K562 (cell line): ENCODE measurements at regions not wholly inside any gene's neighbourhood (a gene's known extent, or its start where the extent isn't known, plus 50 kb on each side); places are given as distances from the start of the nearest gene placed in this dataset.

Experiments used
- ATAC-seq: fragments of 200-7000 bp; cut with Tn5 transposase; 3 replicates; pipeline ENCODE4 v1.9.1; 2020; ENCODE audit warnings: moderate library complexity
- BruUV-seq: library from RNA; stranded (reverse); fragments of 400-500 nt; replicated peaks from 2 replicates; lab custom pipeline; 2021; lab: Mats Ljungman, UMichigan
- CTCF ChIA-PET: fragments of 300-600 bp; formaldehyde crosslinking; extraction: SDS; loops from one replicate; lab custom pipeline; 2021; ENCODE audit warnings: low intra/inter-chr PET ratio; lab: Yijun Ruan, JAX
- POLR2A ChIA-PET: fragments of 300-600, 350-650 bp; sonication (Branson Sonifier 250); formaldehyde crosslinking; extraction: SDS; loops from one replicate; lab custom pipeline; 2021; ENCODE audit warnings: antibody characterized with exemption, inconsistent platforms; lab: Yijun Ruan, JAX
- DNase-seq, 4 experiments: peaks; one replicate each; pipeline versions ENCODE4 v3.0.0 to v3.0.0-alpha.2; 2011 to 2018; ENCODE audit warnings: low spot score in 3 of 4, mixed read lengths in 3 of 4; ENCODE audit errors: extremely low read depth in 1 of 4
- FAIRE-seq: peaks from 2 replicates; lab custom pipeline; 2011; peaks lifted over from hg19 to GRCh38; lab: Jason Lieb, UNC
- H2AFZ ChIP-seq: 2 replicates; pipeline ENCODE4 v1.6.0; 2011; ENCODE audit warnings: low read depth, low read length, control low read depth, inconsistent platforms
- H3K27ac ChIP-seq: fragments of 200-600 bp; 3 replicates; pipeline ENCODE4 v1.8.0; 2011; ENCODE audit warnings: low read depth, mild to moderate bottlenecking, control low read depth, inconsistent platforms, low read length, moderate library complexity, mixed read lengths; ENCODE audit errors: extremely low read depth
- H3K27me3 ChIP-seq, 2 experiments: fragments of 300-600 bp in 1 of 2; 2 replicates in 1 of 2; 3 replicates in 1 of 2; pipeline versions ENCODE4 v1.6.0 to v1.8.0; 2011; ENCODE audit warnings: inconsistent platforms in 2 of 2, low read length in 2 of 2, mild to moderate bottlenecking in 1 of 2, mixed read lengths in 1 of 2, moderate library complexity in 1 of 2; ENCODE audit not compliant: control insufficient read depth in 2 of 2, insufficient read depth in 2 of 2
- H3K36me3 ChIP-seq: fragments of 300-600 bp; 3 replicates; pipeline ENCODE4 v1.8.0; 2011; ENCODE audit warnings: mild to moderate bottlenecking, low read length, inconsistent platforms; ENCODE audit not compliant: control insufficient read depth, insufficient read depth
- H3K4me1 ChIP-seq, 2 experiments: fragments of 200-600 bp in 1 of 2; replicated peaks in 1 of 2; 2 replicates in 1 of 2; 3 replicates in 1 of 2; pipeline versions ENCODE4 v1.5.1 to v1.8.0; 2011; ENCODE audit warnings: inconsistent platforms in 2 of 2, low read length in 2 of 2, mild to moderate bottlenecking in 1 of 2, mixed read lengths in 1 of 2, moderate library complexity in 1 of 2; ENCODE audit not compliant: control insufficient read depth in 2 of 2, insufficient read depth in 2 of 2
- H3K4me2 ChIP-seq: 2 replicates; pipeline ENCODE4 v1.6.1; 2011; ENCODE audit warnings: low read length, control low read depth, inconsistent platforms, mixed read lengths; ENCODE audit not compliant: insufficient read depth
- H3K4me3 ChIP-seq: fragments of 200-600 bp; sonication (generic), shearing (Covaris generic); 2 replicates; pipeline ENCODE4 v1.5.1; 2016; ENCODE audit warnings: control low read depth, inconsistent platforms
- H3K79me2 ChIP-seq: fragments of 200-600 bp; 3 replicates; pipeline ENCODE4 v1.8.0; 2011; ENCODE audit warnings: low read length, inconsistent platforms; ENCODE audit not compliant: control insufficient read depth, insufficient read depth
- H3K9ac ChIP-seq, 2 experiments: 2 replicates each; pipeline versions ENCODE4 v1.6.0 to v1.6.1; 2011; ENCODE audit warnings: low read depth in 2 of 2, low read length in 2 of 2, control low read depth in 1 of 2, inconsistent platforms in 1 of 2, mild to moderate bottlenecking in 1 of 2, mixed read lengths in 1 of 2; ENCODE audit not compliant: insufficient read depth in 1 of 2
- H3K9me1 ChIP-seq: one replicate; pipeline ENCODE4 v1.6.0; 2011; ENCODE audit warnings: inconsistent platforms, mild to moderate bottlenecking, low read length, moderate library complexity; ENCODE audit not compliant: control insufficient read depth, insufficient read depth
- H3K9me3 ChIP-seq: replicated peaks from 2 replicates; pipeline ENCODE4 v1.5.1; 2011; ENCODE audit warnings: low read depth, low read length, inconsistent platforms; ENCODE audit not compliant: control insufficient read depth, insufficient read depth
- H4K20me1 ChIP-seq: replicated peaks from 2 replicates; pipeline ENCODE4 v1.6.1; 2011; ENCODE audit warnings: low read length, inconsistent platforms, mixed read lengths; ENCODE audit not compliant: control insufficient read depth, insufficient read depth
- ATF3 ChIP-seq, 2 experiments: fragments of 450-650 bp in 1 of 2; sonication (generic) in 1 of 2; formaldehyde crosslinking in 1 of 2; IDR thresholded peaks in 1 of 2; conservative IDR thresholded peaks in 1 of 2; 2 replicates each; pipeline versions ENCODE4 v1.6.1 to v1.8.1; 2016 to 2023; ENCODE audit warnings: mild to moderate bottlenecking in 2 of 2, moderate library complexity in 2 of 2, inconsistent platforms in 1 of 2, missing genetic modification reagents in 1 of 2
- ELF4 ChIP-seq: fragments of 450-650 bp; formaldehyde crosslinking; IDR thresholded peaks from 2 replicates; pipeline ENCODE4 v1.4.0; 2022; ENCODE audit warnings: missing genetic modification characterization
- ETV6 ChIP-seq, 3 experiments: fragments of 150-350 bp in 1 of 3; sonication (generic) in 1 of 3; formaldehyde crosslinking in 1 of 3; IDR thresholded peaks; 2 replicates each; pipeline versions ENCODE4 v1.6.1 to v1.8.0; 2014 to 2022; ENCODE audit warnings: borderline replicate concordance in 2 of 3, low read depth in 2 of 3, antibody characterized with exemption in 1 of 3, low read length in 1 of 3, mild to moderate bottlenecking in 1 of 3, missing genetic modification reagents in 1 of 3
- EWSR1 ChIP-seq: fragments of 450-650 bp; IDR thresholded peaks from 2 replicates; pipeline ENCODE4 v1.6.1; 2018; ENCODE audit warnings: borderline replicate concordance, mild to moderate bottlenecking, low read depth, moderate library complexity; ENCODE audit not compliant: partially characterized antibody
- MGA ChIP-seq: fragments of 450-650 bp; IDR thresholded peaks from 2 replicates; pipeline ENCODE4 v1.6.1; 2016; ENCODE audit warnings: mild to moderate bottlenecking, moderate library complexity
- MTA2 ChIP-seq: fragments of 450-650 bp; IDR thresholded peaks from 2 replicates; pipeline ENCODE4 v1.6.1; 2016; ENCODE audit warnings: low read depth
- PCBP1 ChIP-seq: fragments of 200-400 bp; formaldehyde crosslinking; IDR thresholded peaks from 2 replicates; pipeline ENCODE4 v1.6.1; 2018; ENCODE audit warnings: mild to moderate bottlenecking, low read depth, low read length; ENCODE audit not compliant: poor library complexity, severe bottlenecking
- ZBTB9 ChIP-seq: fragments of 450-650 bp; formaldehyde crosslinking; IDR thresholded peaks from 2 replicates; pipeline ENCODE4 v1.4.0; 2020; ENCODE audit warnings: mild to moderate bottlenecking, moderate library complexity
- WGBS: fragments of 100-300 bp; shearing (Covaris generic); methylation state at CpG from one replicate; pipeline ENCODE4 v1.1.6; 2016; ENCODE audit warnings: low coverage, mixed read lengths; ENCODE audit not compliant: insufficient coverage; ENCODE audit errors: missing lambda C conversion rate; 5-methylcytosine and 5-hydroxymethylcytosine counted together
- in situ Hi-C: fragments of 300-500 bp; cut with MboI; formaldehyde crosslinking; loops from 4 replicates; pipeline ENCODE4 v1.15.0; 2018; ENCODE audit warnings: inconsistent platforms, mixed read lengths
- intact Hi-C: fragments of 100-400 bp; cut with micrococcal nuclease; formaldehyde crosslinking; loops from 2 replicates; pipeline ENCODE4 v1.14.2; 2022

GRCh38 chr13:34547929-34548328 lies 394.1 kb upstream of the NBEA start:
- 3% methylated on average over 3 of the region's 3 CpGs for WGBS
- ChIA-PET CTCF (no interaction called here), POLR2A (no interaction called here)
- Histone ChIP-seq H3K27me3 (no peaks in the 10 kb centered on the region), H2AFZ (no peak overlapping the region), H3K4me3 (no peak overlapping the region), H3K27ac (no peak overlapping the region), H3K36me3 (no peaks in the 10 kb centered on the region), H3K4me1 (no peaks in the 10 kb centered on the region), H3K4me2 (no peak overlapping the region), H3K9ac (no peak overlapping the region), H4K20me1 (no peaks in the 10 kb centered on the region), H3K79me2 (no peaks in the 10 kb centered on the region), H3K9me1 (no peaks in the 10 kb centered on the region), H3K9me3 (no peaks in the 10 kb centered on the region)
- BruUV-seq: no TSS peak
- DNase-seq (no peak), ATAC-seq (no peak), FAIRE-seq (no peak)
- intact Hi-C loops: no loop called here
- in situ Hi-C loops: no loop called here
- no peak for TF ChIP-seq MGA
- no peak for TF ChIP-seq ETV6 (IDR thresholded peaks at IDR 0.05; ENCODE audit: borderline replicate concordance in 1 of 2, low read depth in 2 of 2, low read length in 1 of 2)
- TF ChIP-seq ETV6 (CRISPR knock-in tag; IDR thresholded peaks at IDR 0.05; ENCODE audit: borderline replicate concordance): no peak
- no peak for TF ChIP-seq MTA2
- no peak for TF ChIP-seq PCBP1
- no peak for TF ChIP-seq ATF3 (IDR thresholded peaks at IDR 0.05)
- TF ChIP-seq ATF3 (CRISPR knock-in tag; conservative IDR thresholded peaks at IDR 0.05): no peak
- no peak for TF ChIP-seq EWSR1
- TF ChIP-seq ELF4 (CRISPR knock-in tag): no peak
- TF ChIP-seq ZBTB9 (CRISPR knock-in tag): no peak
